ENCODE measurements at regions not wholly inside any gene's neighbourhood (a gene's known extent, or its start where the extent isn't known, plus 50 kb on each side); places are given as distances from the start of the nearest gene placed in this dataset.
A peak's percentile ranks its signal among the peaks of the same experiment; 100 is the strongest.

DNA sequence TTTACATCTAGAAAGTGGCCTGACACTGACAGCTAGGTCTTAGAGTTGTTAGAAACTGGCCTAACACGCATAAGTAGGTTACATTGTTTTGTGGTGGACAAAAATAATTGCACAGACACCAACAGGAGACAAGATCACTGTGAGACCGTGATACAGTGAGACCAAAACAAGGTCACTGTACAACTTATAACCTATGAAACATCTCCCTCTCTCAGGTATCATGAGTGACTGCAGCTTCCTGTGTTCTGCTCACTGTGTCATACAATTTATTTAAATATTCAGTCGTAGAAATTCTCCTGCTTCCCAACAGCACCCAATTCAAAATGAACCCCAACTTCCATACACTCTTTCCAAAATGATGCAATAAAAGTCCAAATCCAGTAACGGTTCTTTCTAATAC lies 2165.2 kb downstream of the PCDH9 start:
- Histone ChIP-seq H4K20me1 (ENCODE audit: insufficient read depth, low read length) (no peaks in the 10 kb centered on the region), H3K9ac (ENCODE audit: low read length) (no peak overlapping the region), H2AFZ (ENCODE audit: low read depth, low read length) (no peak overlapping the region), H3K27me3 (ENCODE audit: insufficient read depth, low read length) (no peaks in the 10 kb centered on the region), H3K4me1 (ENCODE audit: insufficient read depth, low read length) (no peaks in the 10 kb centered on the region), H3K36me3 (ENCODE audit: insufficient read depth, low read length) (no peaks in the 10 kb centered on the region), H3K4me2 (ENCODE audit: low read length) (no peak overlapping the region), H3K4me3 (ENCODE audit: insufficient read depth, low read depth, low read length) (no peak overlapping the region), H3K27ac (ENCODE audit: low read depth, low read length) (no peak overlapping the region), H3K9me3 (ENCODE audit: insufficient read depth, low read depth, low read length) (no peaks in the 10 kb centered on the region), H3K79me2 (ENCODE audit: insufficient read depth, low read length) (no peaks in the 10 kb centered on the region)
- FAIRE-seq: no peak
- Mint-ChIP-seq H3K27me3 (ENCODE audit: low read depth, unreplicated experiment) (no peaks in the 10 kb centered on the region), H3K36me3 (ENCODE audit: low read depth, unreplicated experiment) (no peaks in the 10 kb centered on the region), H3K9me3 (ENCODE audit: unreplicated experiment) (no peaks in the 10 kb centered on the region), H3K27ac (ENCODE audit: unreplicated experiment) (no peak overlapping the region), H3K4me1 (ENCODE audit: low read depth, unreplicated experiment) (no peaks in the 10 kb centered on the region), H3K4me3 (ENCODE audit: unreplicated experiment) (no peak overlapping the region)
- DNase-seq (ENCODE audit: low read depth): no peak
- no peak for TF ChIP-seq EZH2 (IDR thresholded peaks at IDR 0.05; ENCODE audit: insufficient read depth, low read length)
- TF ChIP-seq, protein P1, sequence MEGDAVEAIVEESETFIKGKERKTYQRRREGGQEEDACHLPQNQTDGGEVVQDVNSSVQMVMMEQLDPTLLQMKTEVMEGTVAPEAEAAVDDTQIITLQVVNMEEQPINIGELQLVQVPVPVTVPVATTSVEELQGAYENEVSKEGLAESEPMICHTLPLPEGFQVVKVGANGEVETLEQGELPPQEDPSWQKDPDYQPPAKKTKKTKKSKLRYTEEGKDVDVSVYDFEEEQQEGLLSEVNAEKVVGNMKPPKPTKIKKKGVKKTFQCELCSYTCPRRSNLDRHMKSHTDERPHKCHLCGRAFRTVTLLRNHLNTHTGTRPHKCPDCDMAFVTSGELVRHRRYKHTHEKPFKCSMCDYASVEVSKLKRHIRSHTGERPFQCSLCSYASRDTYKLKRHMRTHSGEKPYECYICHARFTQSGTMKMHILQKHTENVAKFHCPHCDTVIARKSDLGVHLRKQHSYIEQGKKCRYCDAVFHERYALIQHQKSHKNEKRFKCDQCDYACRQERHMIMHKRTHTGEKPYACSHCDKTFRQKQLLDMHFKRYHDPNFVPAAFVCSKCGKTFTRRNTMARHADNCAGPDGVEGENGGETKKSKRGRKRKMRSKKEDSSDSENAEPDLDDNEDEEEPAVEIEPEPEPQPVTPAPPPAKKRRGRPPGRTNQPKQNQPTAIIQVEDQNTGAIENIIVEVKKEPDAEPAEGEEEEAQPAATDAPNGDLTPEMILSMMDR (IDR thresholded peaks at IDR 0.05; ENCODE audit: insufficient read depth, low read depth, low read length): no peak

DNA sequence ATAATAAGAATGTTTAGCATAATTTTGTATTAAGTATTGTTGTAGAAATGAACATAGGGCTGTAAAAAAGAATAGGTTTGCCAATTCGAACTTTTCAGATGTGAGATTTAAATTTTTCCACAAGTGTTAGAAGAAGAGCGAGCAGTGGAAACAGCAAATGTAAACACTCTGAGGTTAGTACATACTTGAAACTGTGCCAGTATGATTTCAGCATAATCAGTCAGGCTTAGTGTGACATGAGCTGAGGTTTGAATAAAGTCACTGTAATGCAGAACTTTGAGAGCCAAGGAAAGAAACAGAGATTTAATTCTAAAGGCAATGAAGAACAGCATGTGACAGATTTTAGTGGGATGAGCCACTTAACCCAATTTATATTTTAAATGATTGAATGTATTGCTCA lies 2166.4 kb downstream of the PCDH9 start:
- no peak overlapping the region for H3K4me3 Mint-ChIP-seq (ENCODE audit: unreplicated experiment)

DNA sequence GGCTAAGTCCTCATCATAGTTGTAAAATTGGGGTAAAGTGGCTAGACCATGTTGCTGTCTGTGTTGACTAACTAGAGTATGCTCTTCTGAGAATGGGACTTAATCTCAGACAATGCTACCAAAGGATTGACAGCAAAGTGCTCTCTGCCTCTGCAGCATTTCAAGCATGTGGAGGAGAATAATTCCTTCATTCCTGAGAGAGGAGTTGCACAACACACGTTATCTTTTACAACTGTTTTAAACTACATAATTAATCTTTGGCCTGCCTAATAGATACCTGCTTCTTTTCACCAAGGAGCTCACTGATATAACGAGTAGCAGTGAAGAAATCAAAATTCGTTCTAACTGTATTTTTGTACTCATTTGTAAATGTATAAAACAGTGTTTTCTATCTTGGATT lies 2172.2 kb downstream of the PCDH9 start:
- no peaks in the 10 kb centered on the region for H3K79me2 ChIP-seq (ENCODE audit: insufficient read depth, low read length)
- Mint-ChIP-seq H3K9me3 (ENCODE audit: unreplicated experiment) (peaks cover 3% of the 10 kb centered on the region), H3K4me1 (ENCODE audit: low read depth, unreplicated experiment) (no peaks in the 10 kb centered on the region), H3K4me3 (ENCODE audit: unreplicated experiment) (no peak overlapping the region), H3K27me3 (ENCODE audit: low read depth, unreplicated experiment) (no peaks in the 10 kb centered on the region), H3K27ac (ENCODE audit: unreplicated experiment) (no peak overlapping the region), H3K36me3 (ENCODE audit: low read depth, unreplicated experiment) (no peaks in the 10 kb centered on the region)
- H4K20me1 ChIP-seq (ENCODE audit: insufficient read depth, low read length): no peaks in the 10 kb centered on the region
- no peak overlapping the region for H3K4me2 ChIP-seq (ENCODE audit: low read length)
- H3K27ac ChIP-seq (ENCODE audit: low read depth, low read length): no peak overlapping the region
- FAIRE-seq: no peak
- H3K27me3 ChIP-seq (ENCODE audit: insufficient read depth, low read length): no peaks in the 10 kb centered on the region
- H3K4me1 ChIP-seq (ENCODE audit: insufficient read depth, low read length): no peaks in the 10 kb centered on the region
- H3K4me3 ChIP-seq (ENCODE audit: insufficient read depth, low read depth, low read length): no peak overlapping the region
- no peak for DNase-seq (ENCODE audit: low read depth)
- H3K36me3 ChIP-seq (ENCODE audit: insufficient read depth, low read length): no peaks in the 10 kb centered on the region
- no peak for TF ChIP-seq EZH2 (IDR thresholded peaks at IDR 0.05; ENCODE audit: insufficient read depth, low read length)
- TF ChIP-seq, protein P1 (IDR thresholded peaks at IDR 0.05; ENCODE audit: insufficient read depth, low read depth, low read length): no peak
- no peak overlapping the region for H2AFZ ChIP-seq (ENCODE audit: low read depth, low read length)
- no peaks in the 10 kb centered on the region for H3K9me3 ChIP-seq (ENCODE audit: insufficient read depth, low read depth, low read length)
- no peak overlapping the region for H3K9ac ChIP-seq (ENCODE audit: low read length)

More for the DNA sequence above, 2166.4 kb downstream of the PCDH9 start:
- Mint-ChIP-seq H3K4me1 (ENCODE audit: low read depth, unreplicated experiment) (no peaks in the 10 kb centered on the region), H3K27ac (ENCODE audit: unreplicated experiment) (no peak overlapping the region), H3K9me3 (ENCODE audit: unreplicated experiment) (no peaks in the 10 kb centered on the region), H3K36me3 (ENCODE audit: low read depth, unreplicated experiment) (no peaks in the 10 kb centered on the region), H3K27me3 (ENCODE audit: low read depth, unreplicated experiment) (no peaks in the 10 kb centered on the region)
- Histone ChIP-seq H3K9ac (ENCODE audit: low read length) (no peak overlapping the region), H3K79me2 (ENCODE audit: insufficient read depth, low read length) (no peaks in the 10 kb centered on the region), H3K27me3 (ENCODE audit: insufficient read depth, low read length) (no peaks in the 10 kb centered on the region), H3K27ac (ENCODE audit: low read depth, low read length) (no peak overlapping the region), H2AFZ (ENCODE audit: low read depth, low read length) (no peak overlapping the region), H3K4me2 (ENCODE audit: low read length) (no peak overlapping the region), H4K20me1 (ENCODE audit: insufficient read depth, low read length) (no peaks in the 10 kb centered on the region), H3K4me3 (ENCODE audit: insufficient read depth, low read depth, low read length) (no peak overlapping the region), H3K9me3 (ENCODE audit: insufficient read depth, low read depth, low read length) (no peaks in the 10 kb centered on the region), H3K36me3 (ENCODE audit: insufficient read depth, low read length) (no peaks in the 10 kb centered on the region), H3K4me1 (ENCODE audit: insufficient read depth, low read length) (no peaks in the 10 kb centered on the region)
- FAIRE-seq: no peak
- peak; percentile 67 for DNase-seq (ENCODE audit: low read depth)
- no peak for TF ChIP-seq EZH2 (IDR thresholded peaks at IDR 0.05; ENCODE audit: insufficient read depth, low read length)
- TF ChIP-seq, protein P1 (IDR thresholded peaks at IDR 0.05; ENCODE audit: insufficient read depth, low read depth, low read length): no peak

All from astrocyte (in vitro differentiated cells and primary cell).